ENCODE measurements at regions not wholly inside any gene's neighbourhood (a gene's known extent, or its start where the extent isn't known, plus 50 kb on each side); places are given as distances from the start of the nearest gene placed in this dataset.

DNA sequence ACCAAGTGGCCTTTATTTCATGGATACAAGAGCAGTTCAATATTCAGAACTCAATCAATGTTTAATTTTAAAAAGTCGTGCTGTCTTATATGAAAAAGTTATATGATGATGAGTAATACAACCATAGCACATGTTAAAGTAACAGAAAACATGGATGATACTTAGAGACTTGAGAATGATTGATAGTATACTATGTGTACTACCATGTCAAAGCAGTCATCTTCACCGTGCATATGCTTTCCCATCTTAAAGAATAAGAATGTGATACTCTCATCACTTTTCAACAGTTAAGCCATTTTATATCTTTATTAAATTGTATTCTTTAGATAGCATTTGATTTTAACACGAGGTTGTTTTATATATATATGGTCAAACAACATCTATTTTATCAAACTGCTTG lies 535.9 kb upstream of the ADAMTS5 start:
- no peak for DNase-seq
- WGBS, 2 experiments (ENCODE audit: low coverage in 1 of 2, low lambda C conversion rate in 2 of 2, missing lambda C conversion rate in 2 of 2), result 90 to 93% methylated on average over 3 of the region's 3 CpGs
- peaks cover 19% of the 10 kb centered on the region for H3K4me1 ChIP-seq (ENCODE audit: insufficient read depth)
- H3F3A ChIP-seq (ENCODE audit: insufficient read depth), result peaks cover 3% of the 10 kb centered on the region; the same call in 1 of the 2 replicates
- no peaks in the 10 kb centered on the region for H3K27me3 ChIP-seq (replicated peaks; ENCODE audit: insufficient read depth)
- H3K27ac ChIP-seq, result no peak overlapping the region
- no peak overlapping the region for H3K9ac ChIP-seq
- H3K79me2 ChIP-seq (ENCODE audit: insufficient read depth), result no peaks in the 10 kb centered on the region
- H2AFZ ChIP-seq, result no peak overlapping the region
- H3K4me3 ChIP-seq, result no peak overlapping the region
- in situ Hi-C loops (cut with MboI), result no loop called here
- no peaks in the 10 kb centered on the region for H3K36me3 ChIP-seq (ENCODE audit: low read depth)
- H3K9me2 ChIP-seq (ENCODE audit: insufficient read depth), result no peaks in the 10 kb centered on the region
- no peak overlapping the region for H3K4me2 ChIP-seq (ENCODE audit: unreplicated experiment)
- no peaks in the 10 kb centered on the region for H3K9me3 ChIP-seq (ENCODE audit: low read depth)
- TF ChIP-seq EZH2phosphoT487 (IDR thresholded peaks at IDR 0.05; ENCODE audit: insufficient read depth, low read depth) (no peak), EZH2 (IDR thresholded peaks at IDR 0.05; ENCODE audit: insufficient read depth, poor library complexity, severe bottlenecking) (no peak)
- no peaks in the 10 kb centered on the region for H4K20me1 ChIP-seq (ENCODE audit: insufficient read depth)

GRCh38 chr21:27498025-27498424 lies 531.1 kb upstream of the ADAMTS5 start:
- Histone ChIP-seq H3K9me3 (ENCODE audit: low read depth) (no peaks in the 10 kb centered on the region), H3K4me2 (ENCODE audit: unreplicated experiment) (no peak overlapping the region), H2AFZ (no peak overlapping the region), H3K36me3 (ENCODE audit: low read depth) (no peaks in the 10 kb centered on the region), H3K9me2 (ENCODE audit: insufficient read depth) (no peaks in the 10 kb centered on the region), H3F3A (ENCODE audit: insufficient read depth) (no peaks in the 10 kb centered on the region), H3K4me1 (ENCODE audit: insufficient read depth) (peaks cover 6% of the 10 kb centered on the region; the same call in 1 of the 2 replicates), H3K4me3 (no peak overlapping the region), H4K20me1 (ENCODE audit: insufficient read depth) (no peaks in the 10 kb centered on the region), H3K27me3 (replicated peaks; ENCODE audit: insufficient read depth) (no peaks in the 10 kb centered on the region), H3K27ac (no peak overlapping the region), H3K9ac (no peak overlapping the region), H3K79me2 (ENCODE audit: insufficient read depth) (no peaks in the 10 kb centered on the region)
- WGBS, 2 experiments (ENCODE audit: low coverage in 1 of 2, low lambda C conversion rate in 2 of 2, missing lambda C conversion rate in 2 of 2), result 33 to 43% methylated on average over 3 of the region's 3 CpGs
- peak; percentile 38 for DNase-seq
- in situ Hi-C loops (cut with MboI), result no loop called here
- no peak for TF ChIP-seq EZH2phosphoT487 (IDR thresholded peaks at IDR 0.05; ENCODE audit: insufficient read depth, low read depth)
- no peak for TF ChIP-seq EZH2 (IDR thresholded peaks at IDR 0.05; ENCODE audit: insufficient read depth, poor library complexity, severe bottlenecking)

GRCh38 chr21:27495836-27496235 lies 528.9 kb upstream of the ADAMTS5 start:
- H3K9me2 ChIP-seq (ENCODE audit: insufficient read depth), result no peaks in the 10 kb centered on the region
- WGBS, 2 experiments (ENCODE audit: low coverage in 1 of 2, low lambda C conversion rate in 2 of 2, missing lambda C conversion rate in 2 of 2), result 94 to 95% methylated on average over 1 of the region's 1 CpG
- TF ChIP-seq EZH2phosphoT487 (IDR thresholded peaks at IDR 0.05; ENCODE audit: insufficient read depth, low read depth), result no peak
- TF ChIP-seq EZH2 (IDR thresholded peaks at IDR 0.05; ENCODE audit: insufficient read depth, poor library complexity, severe bottlenecking), result no peak
- no peak overlapping the region for H3K9ac ChIP-seq
- in situ Hi-C loops (cut with MboI), result no loop called here
- no peaks in the 10 kb centered on the region for H3K36me3 ChIP-seq (ENCODE audit: low read depth)
- no peaks in the 10 kb centered on the region for H3K9me3 ChIP-seq (ENCODE audit: low read depth)
- no peaks in the 10 kb centered on the region for H3K27me3 ChIP-seq (replicated peaks; ENCODE audit: insufficient read depth)
- no peaks in the 10 kb centered on the region for H3K79me2 ChIP-seq (ENCODE audit: insufficient read depth)
- no peak overlapping the region for H3K4me3 ChIP-seq
- peaks cover 6% of the 10 kb centered on the region; the same call in 1 of the 2 replicates for H3K4me1 ChIP-seq (ENCODE audit: insufficient read depth)
- no peak for DNase-seq
- H4K20me1 ChIP-seq (ENCODE audit: insufficient read depth), result no peaks in the 10 kb centered on the region
- H2AFZ ChIP-seq, result no peak overlapping the region
- H3F3A ChIP-seq (ENCODE audit: insufficient read depth), result no peaks in the 10 kb centered on the region
- H3K4me2 ChIP-seq (ENCODE audit: unreplicated experiment), result no peak overlapping the region
- H3K27ac ChIP-seq, result no peak overlapping the region

DNA sequence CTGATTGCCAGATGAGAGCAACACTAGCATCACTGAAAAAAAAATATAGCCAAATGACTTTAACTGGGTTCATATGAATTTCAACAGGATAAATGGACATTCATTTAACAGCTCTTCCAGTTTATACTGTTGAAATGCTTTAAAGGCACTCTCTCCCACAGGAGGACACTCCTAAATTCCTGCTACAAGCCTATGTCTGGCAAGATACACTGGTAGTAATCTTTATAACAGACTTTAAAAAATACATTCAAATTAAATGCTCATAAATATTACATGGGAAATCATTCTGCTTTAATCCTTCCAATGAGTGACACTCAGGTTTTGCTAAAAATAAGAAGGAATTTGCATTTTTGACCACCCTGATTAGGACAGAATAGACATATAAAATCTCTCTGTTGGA lies 526.7 kb upstream of the ADAMTS5 start:
- Histone ChIP-seq H3K36me3 (ENCODE audit: low read depth) (no peaks in the 10 kb centered on the region), H3K4me1 (ENCODE audit: insufficient read depth) (peaks cover 6% of the 10 kb centered on the region; the same call in 1 of the 2 replicates), H3K4me3 (no peak overlapping the region), H3K9me2 (ENCODE audit: insufficient read depth) (no peaks in the 10 kb centered on the region), H3F3A (ENCODE audit: insufficient read depth) (no peaks in the 10 kb centered on the region), H3K9ac (no peak overlapping the region), H3K27ac (no peak overlapping the region), H3K4me2 (ENCODE audit: unreplicated experiment) (no peak overlapping the region), H4K20me1 (ENCODE audit: insufficient read depth) (no peaks in the 10 kb centered on the region), H2AFZ (no peak overlapping the region), H3K79me2 (ENCODE audit: insufficient read depth) (no peaks in the 10 kb centered on the region), H3K9me3 (ENCODE audit: low read depth) (no peaks in the 10 kb centered on the region), H3K27me3 (replicated peaks; ENCODE audit: insufficient read depth) (no peaks in the 10 kb centered on the region)
- no peak for DNase-seq
- TF ChIP-seq EZH2phosphoT487 (IDR thresholded peaks at IDR 0.05; ENCODE audit: insufficient read depth, low read depth) (no peak), EZH2 (IDR thresholded peaks at IDR 0.05; ENCODE audit: insufficient read depth, poor library complexity, severe bottlenecking) (no peak)
- in situ Hi-C loops (cut with MboI), result no loop called here

DNA sequence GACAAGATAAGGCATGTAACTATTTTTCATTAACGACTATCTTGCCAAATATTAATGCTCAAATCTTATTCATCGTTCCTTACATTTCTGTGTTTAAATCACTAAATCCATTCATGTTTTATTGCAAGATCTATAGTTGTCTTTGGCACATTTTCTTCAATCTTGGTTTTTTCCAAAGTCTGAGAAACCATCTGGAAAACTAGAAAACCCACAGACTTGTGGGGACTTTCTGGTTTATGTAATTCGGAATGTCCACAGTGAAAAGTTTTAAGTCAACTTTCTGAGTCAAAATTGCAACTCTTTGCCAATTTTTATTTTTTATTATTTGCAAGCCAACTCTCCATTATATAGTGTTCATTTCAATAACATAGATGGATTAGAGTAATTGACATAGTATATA lies 520.8 kb upstream of the ADAMTS5 start:
- Histone ChIP-seq H3K27me3 (replicated peaks; ENCODE audit: insufficient read depth) (no peaks in the 10 kb centered on the region), H3K9me2 (ENCODE audit: insufficient read depth) (no peaks in the 10 kb centered on the region), H3K4me2 (ENCODE audit: unreplicated experiment) (no peak overlapping the region), H3K79me2 (ENCODE audit: insufficient read depth) (no peaks in the 10 kb centered on the region), H2AFZ (no peak overlapping the region), H3K9me3 (ENCODE audit: low read depth) (no peaks in the 10 kb centered on the region), H3K9ac (no peak overlapping the region), H3K36me3 (ENCODE audit: low read depth) (no peaks in the 10 kb centered on the region), H4K20me1 (ENCODE audit: insufficient read depth) (no peaks in the 10 kb centered on the region), H3K4me3 (no peak overlapping the region), H3K27ac (no peak overlapping the region), H3F3A (ENCODE audit: insufficient read depth) (no peaks in the 10 kb centered on the region), H3K4me1 (ENCODE audit: insufficient read depth) (no peaks in the 10 kb centered on the region)
- WGBS, 2 experiments (ENCODE audit: low coverage in 1 of 2, low lambda C conversion rate in 2 of 2, missing lambda C conversion rate in 2 of 2), result 94 to 96% methylated on average over 3 of the region's 3 CpGs
- in situ Hi-C loops (cut with MboI), result loop anchor here (10.0 kb wide), 1 partner anchor 217 kb away; no protein-coding TSS in a partner anchor
- DNase-seq, result no peak
- TF ChIP-seq EZH2phosphoT487 (IDR thresholded peaks at IDR 0.05; ENCODE audit: insufficient read depth, low read depth), result no peak
- TF ChIP-seq EZH2 (IDR thresholded peaks at IDR 0.05; ENCODE audit: insufficient read depth, poor library complexity, severe bottlenecking), result no peak

All from GM23248 (cell line).